ENCODE measurements at regions not wholly inside any gene's neighbourhood (a gene's known extent, or its start where the extent isn't known, plus 50 kb on each side); places are given as distances from the start of the nearest gene placed in this dataset.

- TF ChIP-seq CTCF (IDR thresholded peaks at IDR 0.05) (no peak), POLR2AphosphoS5 (IDR thresholded peaks at IDR 0.05; ENCODE audit: low read depth, low read length) (no peak), NFIC (IDR thresholded peaks at IDR 0.05; ENCODE audit: borderline replicate concordance) (no peak), JUND (IDR thresholded peaks at IDR 0.05) (no peak), EZH2phosphoT487 (IDR thresholded peaks at IDR 0.05; ENCODE audit: borderline replicate concordance, low read depth) (no peak), TEAD4 (IDR thresholded peaks at IDR 0.05; ENCODE audit: borderline replicate concordance, insufficient read depth) (no peak), USF2 (IDR thresholded peaks at IDR 0.05; ENCODE audit: borderline replicate concordance, low read depth, low read length) (no peak)
Observed at GRCh38 chr15:96130734-96131133, 199.8 kb upstream of the NR2F2 start.
